HPDE6-E6E7 (cell line): ENCODE measurements at regions not wholly inside any gene's neighbourhood (a gene's known extent, or its start where the extent isn't known, plus 50 kb on each side); places are given as distances from the start of the nearest gene placed in this dataset.
A peak's percentile ranks its signal among the peaks of the same experiment; 100 is the strongest.
"Not testable (repeated sequence)": the region's sequence is repeated elsewhere in the genome, so short reads cannot be mapped to it uniquely, and the experiment has no call there.

Experiments
- DNase-seq: peaks from one replicate; pipeline ENCODE4 v3.0.0; 2011; ENCODE audit warnings: missing footprints; ENCODE audit errors: extremely low spot score

DNA sequence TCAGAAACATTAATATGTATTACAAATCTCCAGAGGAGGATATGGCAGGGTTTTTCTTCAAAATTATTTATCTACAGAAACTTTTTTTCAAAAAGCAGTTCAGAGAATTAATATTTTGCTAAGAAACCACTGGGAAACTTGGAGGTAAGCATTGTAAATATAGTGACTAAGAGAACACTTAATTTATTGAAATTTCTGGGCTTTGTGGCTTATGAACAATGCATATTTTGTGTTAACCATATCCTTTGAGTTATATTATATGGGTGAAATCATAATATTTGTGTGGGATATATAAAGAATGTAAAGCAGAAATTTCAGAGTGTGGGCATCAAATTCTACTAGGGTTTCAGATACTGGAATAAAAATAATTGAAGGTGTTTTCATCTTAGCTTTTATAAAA is 1059.2 kb downstream of the ZPLD1 start:
- no peak for DNase-seq

DNA sequence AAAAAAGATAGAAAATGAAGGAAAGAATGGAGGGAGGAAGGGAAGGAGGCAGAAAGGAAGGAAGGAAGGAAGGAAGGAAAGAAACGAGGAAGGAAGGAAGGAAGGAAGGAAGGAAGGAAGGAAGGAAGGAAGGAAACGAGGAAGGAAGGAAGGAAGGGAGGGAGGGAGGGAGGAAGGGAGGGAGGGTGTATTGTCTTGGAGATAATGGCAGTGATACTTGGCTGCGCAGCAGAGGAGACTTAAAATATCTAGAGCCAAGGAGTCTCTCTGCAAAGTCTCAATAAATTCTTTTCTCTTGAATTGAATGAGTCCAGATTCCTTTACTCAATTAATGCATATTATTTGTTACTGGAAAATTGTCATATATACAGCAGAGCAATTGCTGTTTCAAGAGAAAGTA is 1059.7 kb downstream of the ZPLD1 start:
- no peak for DNase-seq

DNA sequence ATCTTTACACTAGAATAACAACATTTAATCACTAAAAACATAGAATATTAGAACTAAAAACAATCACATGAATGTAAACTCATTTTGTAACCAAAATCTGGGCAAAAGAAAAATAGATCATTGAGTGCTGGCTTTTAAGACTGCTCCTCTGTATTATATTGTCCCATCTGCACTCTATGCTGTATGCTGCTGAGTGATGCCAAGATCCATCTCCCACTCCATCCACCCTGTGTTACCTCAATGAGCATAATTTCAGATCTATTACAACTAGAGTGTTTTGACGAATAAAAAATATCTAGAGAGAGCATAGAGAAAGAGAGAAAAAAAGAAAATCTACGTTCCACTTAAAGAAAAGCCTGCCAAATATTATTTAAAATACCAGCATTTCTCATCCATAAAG is 1060.4 kb downstream of the ZPLD1 start:
- DNase-seq = no peak

DNA sequence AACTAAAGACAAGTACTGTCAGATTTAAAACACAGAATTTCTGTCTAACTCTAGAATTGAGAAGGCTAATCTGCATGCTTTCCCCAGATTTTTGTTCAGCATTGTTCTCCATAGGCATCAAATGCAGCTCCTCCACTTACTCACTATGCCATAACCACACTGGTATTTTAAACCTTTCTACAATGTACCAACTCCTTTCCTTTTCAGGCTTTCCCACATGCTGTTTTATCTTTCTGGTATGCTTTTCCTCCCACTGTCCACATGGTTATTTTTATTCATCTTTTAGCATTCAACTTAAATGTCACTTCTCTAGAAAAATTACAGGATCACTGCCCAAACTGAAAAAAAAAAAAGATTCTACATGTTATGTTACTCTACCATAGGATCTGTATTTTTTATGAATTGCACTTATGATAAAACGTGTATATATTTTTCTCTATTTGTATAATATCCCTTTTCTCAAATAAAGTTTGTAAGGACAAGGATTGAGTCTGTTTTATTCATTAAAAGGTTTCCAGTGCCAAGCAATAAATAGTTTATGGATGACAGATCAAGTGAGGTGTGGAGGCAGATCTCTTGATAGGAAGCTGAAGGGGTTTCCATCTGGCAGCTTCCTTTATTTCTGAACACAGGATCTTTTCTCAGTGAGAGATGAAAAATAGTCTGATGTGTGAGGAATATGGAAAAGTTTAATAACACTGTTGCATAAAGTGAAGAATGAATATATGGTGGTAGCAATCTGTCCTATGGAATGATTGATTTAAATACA is 1064.5 kb downstream of the ZPLD1 start:
- DNase-seq = peak; percentile 7

DNA sequence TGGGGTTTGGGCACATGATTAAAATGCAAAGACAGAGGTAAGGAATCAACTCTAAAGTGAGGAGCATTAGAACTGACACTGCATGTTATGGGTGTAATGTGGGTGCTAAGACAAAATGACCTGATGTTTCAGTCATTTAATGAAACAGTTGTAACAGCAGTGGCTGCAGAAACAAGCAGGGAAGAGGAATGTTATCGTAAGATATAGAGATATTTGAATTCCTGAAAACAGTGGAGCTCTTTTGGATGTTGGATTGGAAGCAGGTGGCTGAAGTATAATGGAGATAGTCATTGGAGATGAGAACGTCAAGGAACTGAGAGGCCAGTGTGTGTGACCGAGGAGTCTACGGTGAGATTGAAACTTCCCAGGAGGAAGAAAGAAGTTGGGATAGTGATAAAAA is 1065.2 kb downstream of the ZPLD1 start:
- DNase-seq = no peak

DNA sequence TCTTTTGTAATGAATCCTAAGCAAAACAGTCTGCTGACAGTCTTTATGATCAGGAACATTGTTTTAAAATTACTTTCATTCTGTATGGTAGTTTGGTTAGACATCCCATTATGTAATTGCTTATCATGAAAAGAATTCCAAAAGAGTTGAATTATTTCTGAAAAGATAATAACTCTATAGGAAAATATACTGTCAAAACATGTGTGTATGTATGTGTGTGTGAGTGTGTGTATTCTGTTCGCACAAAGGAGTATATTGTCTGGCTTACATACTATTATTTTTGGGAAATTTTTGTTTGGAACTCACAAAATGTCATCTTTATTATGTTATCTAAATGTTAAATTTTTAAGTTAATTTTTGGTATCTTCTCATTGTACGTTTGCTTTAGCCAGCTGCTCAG is 1075.9 kb downstream of the ZPLD1 start:
- DNase-seq = no peak

DNA sequence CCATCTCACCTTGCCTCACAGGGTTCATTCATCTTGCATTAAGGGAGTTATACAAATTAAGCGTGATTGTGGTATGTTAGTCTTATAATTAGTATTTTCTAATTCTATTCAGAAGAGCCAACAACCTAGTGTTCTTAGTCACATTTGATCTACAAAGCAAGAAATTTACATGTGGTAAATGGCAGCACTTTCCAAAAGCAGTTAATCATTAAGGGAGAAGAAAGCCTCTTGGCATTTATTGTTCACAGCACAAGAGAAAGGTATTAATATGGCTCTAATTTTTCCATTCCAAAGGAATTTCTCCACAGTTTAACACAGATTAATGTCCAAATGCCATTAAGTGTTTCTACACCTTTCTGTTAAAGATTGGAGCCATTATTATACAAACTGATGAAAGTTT is 1077.1 kb downstream of the ZPLD1 start:
- DNase-seq = no peak

DNA sequence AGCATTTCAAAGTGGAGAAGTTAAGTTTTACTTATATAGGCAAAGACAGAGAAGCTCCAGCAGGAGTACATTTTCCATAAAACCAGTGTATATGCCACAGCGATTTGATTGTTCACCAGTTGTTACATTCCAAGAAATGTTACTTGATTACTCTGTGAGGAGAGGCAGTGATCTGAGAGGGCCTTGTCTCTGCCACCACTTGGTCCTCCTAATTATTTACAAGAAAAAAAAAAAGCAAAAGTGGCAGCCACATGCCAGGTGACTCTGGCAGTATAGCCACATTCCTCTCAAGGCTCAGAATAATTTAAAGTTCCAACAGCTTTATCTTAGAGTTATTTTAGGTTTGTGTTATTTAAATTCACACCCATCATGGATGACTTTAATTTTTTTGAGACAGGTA is 1077.8 kb downstream of the ZPLD1 start:
- no peak for DNase-seq

DNA sequence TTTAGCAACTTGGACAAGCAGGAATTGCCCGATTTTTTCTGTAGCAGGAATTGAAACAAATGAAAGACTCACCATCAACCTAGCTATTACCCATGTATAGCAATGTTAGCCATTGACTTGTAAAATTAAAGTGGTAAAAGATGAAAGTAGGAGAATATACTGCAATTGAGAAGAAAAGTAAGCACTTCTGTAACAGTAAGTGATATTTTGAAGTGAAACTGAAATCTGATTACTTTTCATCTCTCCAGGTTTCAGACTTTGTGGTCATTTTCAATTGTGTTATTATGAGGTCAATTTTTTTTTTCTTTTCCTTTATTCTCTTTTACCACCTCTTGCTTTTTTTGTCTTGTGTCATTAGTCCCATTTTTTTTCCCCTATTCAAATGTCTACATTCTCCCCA is 1078.2 kb downstream of the ZPLD1 start:
- no peak for DNase-seq

DNA sequence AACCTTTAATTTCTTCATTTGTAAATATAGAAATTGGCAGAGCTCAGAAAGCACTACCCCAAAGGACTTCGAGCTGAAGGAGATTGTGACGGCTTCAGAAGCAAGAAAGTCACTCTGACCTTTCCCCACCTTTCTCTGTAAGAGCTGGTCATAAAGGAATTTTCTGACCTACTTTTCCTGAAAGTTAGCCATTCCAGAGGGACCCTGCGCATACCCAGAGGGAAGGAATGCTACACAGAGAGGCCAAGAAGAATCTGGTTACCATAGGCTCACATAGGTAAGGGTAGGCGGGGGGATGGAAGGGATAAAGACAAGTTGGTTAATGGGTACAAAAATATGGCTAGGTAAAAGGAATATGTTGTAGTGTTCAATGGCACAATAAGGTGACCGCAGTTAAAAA is 1080.3 kb downstream of the ZPLD1 start:
- DNase-seq = no peak

DNA sequence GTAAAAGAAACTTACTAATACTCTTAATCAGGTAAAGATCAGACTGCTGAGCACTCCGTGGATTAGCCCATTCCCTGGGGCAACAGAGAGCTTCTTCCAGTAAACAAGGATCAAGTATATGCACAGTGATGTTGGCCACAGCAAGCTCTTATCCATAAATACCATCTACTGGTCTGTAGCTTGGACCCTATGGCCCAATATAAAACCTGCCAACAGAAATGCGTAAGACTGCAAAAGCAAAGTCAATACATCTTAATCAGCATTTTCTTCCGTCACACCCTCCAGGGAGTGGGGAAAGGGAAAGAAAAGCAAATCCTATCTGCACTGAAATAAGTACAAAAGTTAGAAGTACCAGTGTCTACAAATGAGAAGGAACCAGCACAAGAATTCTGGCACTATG is 1082.1 kb downstream of the ZPLD1 start:
- DNase-seq = no peak

DNA sequence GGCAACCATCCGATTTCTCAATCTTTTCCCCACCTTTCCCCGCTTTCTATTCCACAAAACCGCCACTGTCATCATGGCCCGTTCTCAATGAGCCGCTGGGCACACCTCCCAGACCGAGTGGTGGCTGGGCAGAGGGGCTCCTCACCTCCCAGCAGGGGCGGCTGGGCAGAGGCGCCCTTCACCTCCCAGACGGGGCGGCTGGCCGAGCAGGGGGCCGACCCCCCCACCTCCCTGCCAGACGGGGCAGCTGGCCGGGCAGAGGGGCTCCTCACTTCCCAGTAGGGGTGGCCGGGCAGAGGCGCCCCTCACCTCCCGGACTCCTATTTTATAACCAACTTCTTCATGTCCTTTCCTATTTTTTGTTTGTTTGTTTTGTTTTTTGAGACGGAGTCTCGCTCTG is 1096.5 kb downstream of the ZPLD1 start:
- not testable (repeated sequence) for DNase-seq

DNA sequence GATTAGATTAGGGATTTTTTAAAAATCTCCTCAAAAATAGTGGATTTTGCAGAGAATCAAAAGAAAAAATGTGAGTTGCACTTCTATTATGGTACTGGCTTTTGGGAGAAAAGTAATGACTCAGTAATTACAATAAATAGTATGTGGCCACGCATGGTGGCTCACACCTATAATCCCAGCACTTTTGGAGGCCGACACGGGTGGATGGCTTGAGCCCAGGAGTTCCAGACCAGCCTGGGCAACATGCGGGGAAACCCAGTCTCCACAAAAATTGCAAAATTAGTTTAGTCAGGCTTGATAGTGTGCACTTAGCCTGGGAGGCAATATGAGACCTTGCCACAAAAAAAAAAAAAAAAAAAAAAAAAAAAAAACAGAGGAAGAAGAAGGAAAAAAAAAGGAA is 1098.2 kb downstream of the ZPLD1 start:
- DNase-seq = no peak

DNA sequence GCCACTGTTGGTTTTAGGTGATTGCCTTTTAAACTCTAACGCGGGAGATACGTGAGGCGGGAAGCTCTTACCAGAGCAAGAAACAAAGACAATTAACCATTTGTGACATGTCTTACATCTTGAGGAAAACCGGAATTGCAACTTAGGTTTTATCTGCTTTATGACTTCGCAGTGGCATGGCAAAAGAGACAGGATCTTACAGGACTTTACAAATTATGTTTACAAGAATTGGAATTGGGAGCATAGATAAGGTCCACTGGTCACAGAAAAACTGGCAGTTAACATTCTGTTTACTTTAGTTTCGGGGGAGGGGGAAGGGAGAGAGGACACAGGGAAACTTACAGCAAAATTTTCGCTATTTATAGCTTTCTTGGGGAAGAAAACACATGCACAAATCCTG is 1119.6 kb downstream of the ZPLD1 start:
- DNase-seq = no peak

DNA sequence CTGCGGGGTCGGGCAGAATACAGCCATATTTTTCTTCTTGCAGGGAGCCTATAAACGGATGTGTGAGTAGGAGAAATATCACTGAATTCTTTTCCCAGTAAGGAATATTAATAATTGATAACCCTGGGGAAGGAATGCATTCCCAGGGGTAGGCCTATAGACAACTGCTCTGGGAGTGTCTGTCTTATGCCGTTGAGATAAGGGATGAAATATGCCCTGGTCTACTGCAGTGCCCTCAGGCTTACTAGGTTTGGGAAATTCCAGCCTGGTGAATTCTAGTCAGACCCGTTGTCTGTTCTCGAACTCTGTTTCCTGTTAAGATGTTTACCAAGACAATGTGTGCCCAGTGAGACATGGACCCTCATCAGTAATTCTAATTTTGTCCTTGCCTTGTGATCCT is 1129.3 kb downstream of the ZPLD1 start:
- DNase-seq = not testable (repeated sequence)

DNA sequence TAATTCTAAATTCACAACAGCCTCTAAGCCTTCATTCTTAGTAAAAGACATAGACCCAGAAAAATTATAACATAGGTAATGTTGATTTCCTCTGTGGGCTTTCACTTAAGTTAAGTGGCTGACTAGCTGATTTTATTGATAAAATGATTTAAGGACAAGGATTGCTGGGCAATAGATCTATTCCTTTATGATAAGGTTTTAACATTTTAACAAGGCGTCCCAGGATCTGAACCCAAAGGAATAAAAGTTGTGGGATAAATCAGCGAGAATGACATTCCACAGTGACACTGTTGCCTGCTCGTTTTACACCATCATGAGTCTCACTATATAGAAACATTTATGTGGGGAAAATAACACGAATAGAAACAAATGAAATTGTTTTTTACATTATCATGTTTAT is 1151.0 kb downstream of the ZPLD1 start:
- DNase-seq = no peak

DNA sequence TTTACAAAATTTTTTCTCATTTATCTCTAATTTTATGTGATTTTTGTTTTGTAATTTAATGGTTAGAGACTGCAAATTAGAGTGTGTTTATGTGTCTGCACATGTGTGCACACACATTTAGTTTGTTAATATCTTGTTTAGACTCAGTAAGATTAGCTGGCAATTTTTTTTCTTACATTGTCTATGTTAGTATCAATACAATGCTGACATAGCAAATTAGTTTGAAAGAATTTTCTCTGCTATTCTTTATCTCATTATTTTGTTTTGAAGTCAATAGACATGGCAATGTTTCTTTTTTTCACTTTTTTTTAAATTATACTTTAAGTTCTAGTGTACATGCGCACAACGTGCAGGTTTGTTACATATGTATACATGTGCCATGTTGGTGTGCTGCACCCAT is 1155.0 kb downstream of the ZPLD1 start:
- no peak for DNase-seq

DNA sequence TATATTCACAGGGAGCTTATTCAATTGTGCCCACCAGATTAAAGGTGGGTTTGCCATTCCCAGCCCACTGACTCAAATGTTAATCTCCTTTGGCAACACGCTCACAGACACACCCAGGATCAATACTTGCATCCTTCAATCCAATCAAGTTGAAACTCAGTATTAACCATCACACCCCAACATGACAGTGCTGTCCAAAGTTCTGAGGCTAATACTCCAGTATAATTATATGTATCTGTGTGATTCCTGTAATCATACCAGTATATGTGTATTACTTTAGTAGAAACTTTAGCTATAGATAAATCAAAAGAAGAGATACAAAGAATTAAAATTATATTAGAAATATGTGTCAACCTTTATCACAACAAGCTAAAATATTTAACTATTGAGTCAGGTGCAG is 1166.0 kb downstream of the ZPLD1 start:
- DNase-seq = no peak

DNA sequence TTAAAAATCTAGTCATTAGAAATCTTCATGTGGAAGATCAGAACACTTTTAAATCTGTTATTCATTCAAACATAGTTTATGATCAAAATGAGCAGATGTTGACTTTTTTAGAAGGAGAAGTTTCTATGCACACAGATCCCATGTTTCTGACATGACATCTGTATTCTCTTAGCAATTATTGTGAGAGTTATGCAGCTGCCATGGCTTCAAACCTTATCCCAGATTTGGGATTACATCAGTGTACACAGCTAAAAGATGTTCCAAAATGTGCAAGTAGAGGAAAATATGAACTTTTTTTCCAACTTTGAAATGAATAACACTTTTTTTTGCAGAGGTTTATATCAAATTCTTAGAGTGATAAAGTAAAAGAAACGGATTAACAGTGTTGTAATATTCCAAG is 1166.9 kb downstream of the ZPLD1 start:
- no peak for DNase-seq

DNA sequence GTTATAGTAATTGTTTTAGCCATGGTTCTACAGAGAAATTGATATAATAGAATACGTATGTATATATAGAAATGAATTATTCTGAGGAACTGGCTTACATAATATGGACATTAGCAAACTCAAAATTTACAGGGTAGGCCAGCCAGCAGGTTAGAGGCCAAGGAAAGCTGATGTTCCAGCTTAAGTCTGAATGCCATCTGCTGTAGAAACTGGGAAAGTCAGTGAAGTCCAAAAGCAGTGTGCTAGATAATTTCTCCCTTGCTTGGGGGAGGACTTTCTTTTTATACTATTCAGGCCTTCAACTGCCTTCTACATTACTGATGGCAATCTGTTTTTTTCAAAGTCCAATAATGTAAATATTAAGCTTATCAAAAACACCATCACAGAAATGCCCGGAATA is 1174.7 kb downstream of the ZPLD1 start:
- DNase-seq = no peak

DNA sequence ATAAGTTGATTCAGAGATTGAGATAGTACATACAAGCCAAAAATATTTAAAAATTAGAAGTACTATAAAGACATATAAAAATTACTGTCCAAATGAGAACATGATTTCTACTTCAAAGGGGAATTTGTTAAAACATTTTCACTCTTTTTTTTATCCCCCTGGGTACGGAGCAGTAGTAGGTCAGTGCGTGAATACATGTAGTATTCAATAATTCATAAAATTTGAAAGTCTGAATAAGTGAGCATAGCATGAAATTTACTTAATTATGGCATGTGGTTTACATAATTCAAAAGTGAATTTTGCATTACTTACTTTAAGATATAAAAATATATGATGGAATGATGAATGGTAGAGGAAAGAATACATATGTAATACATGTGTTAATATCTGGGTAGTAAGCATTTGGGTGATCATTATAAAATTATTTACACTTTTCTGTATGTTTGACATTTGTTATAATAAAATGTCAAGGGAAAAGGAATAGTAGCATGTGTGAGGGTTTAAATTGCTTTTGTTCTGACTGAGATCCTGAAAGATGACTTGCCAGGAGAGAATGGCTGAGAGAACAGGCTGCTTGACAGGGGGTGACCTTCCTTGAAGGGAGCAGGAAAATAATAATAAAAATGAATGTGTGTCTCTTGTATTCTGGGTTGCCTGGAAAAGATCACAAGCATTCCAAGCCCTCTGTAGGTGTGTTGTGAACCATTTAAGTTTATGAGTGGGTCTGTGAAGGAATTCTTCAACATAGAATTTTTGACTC is 1178.8 kb downstream of the ZPLD1 start:
- DNase-seq = no peak

DNA sequence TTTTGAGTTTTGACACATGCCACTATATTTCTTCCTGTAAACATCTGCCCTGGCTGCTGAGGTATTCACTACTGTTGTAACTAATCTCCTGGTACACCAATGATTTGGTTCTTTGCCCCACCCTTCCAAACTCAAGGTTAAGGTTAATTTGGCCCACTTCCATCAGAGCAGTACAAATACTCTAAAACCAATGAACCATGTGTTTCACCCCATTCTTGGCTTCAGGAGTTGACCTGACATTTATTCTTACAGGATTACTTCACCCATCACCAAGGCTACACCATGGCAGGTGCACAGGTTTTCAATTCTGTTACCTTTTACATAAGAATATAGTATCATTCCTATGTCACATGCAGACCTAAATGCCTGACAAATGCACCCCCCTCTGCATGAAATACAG is 1179.9 kb downstream of the ZPLD1 start:
- DNase-seq = no peak

DNA sequence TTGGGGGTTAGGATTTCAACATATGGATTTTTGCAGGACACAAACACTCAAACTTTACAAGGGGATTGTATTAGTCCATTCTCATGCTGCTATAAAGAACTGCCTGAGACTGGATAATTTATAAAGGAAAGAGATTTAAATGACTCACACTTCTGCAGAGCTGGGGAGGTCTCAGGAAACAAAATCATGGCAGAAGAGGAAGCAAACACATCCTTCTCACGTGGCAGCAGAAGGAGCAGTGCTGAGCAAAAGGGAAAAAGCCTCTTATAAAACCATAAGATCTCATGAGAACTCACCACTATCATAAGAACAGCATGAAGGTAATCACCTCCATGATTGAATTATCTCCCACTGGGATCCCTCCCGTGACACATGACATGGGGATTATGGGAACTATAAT is 1183.1 kb downstream of the ZPLD1 start:
- DNase-seq = no peak

DNA sequence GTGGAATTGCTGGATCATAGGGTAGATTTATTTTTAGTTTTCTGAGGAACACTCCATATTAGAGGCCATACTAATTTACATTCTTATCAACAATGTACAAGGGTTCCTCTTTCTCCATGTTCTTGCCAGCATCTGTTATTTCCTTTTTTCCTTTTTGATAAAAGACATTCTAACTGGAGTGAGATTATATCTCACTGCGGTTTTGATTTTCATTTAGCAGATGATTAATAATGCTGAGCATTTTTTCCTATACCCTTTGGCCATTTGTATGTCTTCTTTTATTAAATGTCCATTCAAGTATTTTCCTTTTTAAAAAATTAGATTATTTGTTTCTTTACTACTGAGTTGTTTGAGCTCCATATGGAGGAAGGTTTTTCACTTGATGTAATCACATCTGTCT is 1189.5 kb downstream of the ZPLD1 start:
- DNase-seq = no peak
